GM11168 (cell line): ENCODE measurements at regions not wholly inside any gene's neighbourhood (a gene's known extent, or its start where the extent isn't known, plus 50 kb on each side); places are given as distances from the start of the nearest gene placed in this dataset.

Source experiments
- in situ Hi-C: fragments of 300-500 bp; cut with MboI; formaldehyde crosslinking; loops from one replicate; pipeline ENCODE4 v1.12.0; 2022; ENCODE audit warnings: low sequenced_read_pairs; ENCODE audit not compliant: unreplicated experiment

DNA sequence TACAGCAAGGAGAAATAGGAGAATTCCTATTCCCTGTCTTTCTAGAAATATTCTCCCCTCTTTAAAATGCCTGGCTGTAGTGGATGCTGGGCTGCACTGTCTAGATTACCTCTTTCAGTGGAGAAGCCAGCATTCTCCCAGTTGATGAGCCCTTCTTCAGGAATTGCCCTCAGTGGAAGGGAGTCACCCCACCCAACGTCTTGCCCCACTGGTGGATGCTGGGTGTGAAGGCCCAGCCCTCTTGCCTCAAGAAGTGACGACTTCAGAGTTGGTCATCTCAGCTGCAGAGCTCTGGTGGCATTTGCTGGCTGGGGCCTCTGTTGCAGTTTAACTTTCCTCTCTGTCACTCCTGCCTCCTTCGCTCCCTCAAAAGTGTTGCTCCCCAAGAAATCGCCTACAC, 248.2 kb downstream of the ATG4C start:
- in situ Hi-C loops = no loop called here

DNA sequence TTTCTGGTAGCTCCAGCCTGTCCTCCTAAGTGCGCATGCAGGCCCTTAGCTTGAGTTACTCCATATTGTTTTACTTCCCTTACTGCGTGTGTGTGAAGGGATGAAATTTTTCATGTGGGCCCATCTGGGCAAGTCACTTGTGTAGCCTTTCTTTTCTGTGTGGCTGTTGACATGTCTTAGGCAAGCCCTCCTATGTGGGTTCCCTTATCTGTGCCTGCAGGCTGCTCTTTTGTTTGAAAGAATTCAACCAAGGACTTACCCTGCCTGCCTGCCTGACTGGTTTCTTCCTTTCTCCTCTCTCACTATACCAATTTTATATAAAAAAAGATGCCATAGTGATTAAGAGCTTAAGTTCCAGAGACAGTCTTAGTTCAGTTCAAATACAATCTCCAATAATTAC, 249.3 kb downstream of the ATG4C start:
- in situ Hi-C loops = no loop called here

DNA sequence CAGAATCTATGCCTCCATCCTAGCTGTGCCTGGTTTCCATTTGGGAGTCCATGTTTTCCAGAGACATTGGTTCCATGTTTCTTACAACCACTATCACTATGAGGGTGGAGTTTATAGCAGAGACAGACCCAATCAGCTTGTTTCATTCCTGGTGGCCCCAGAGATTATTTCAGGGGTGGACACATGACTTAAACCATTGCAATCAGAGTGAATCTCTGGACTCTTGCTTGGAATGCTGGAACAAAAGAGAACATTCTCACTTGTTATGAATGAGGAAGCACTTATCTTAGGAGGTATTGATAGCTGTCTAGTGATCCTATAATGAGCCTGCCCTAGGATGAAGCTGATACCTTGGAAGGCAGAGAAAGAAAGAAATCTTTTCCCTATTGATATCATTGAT, 250.3 kb downstream of the ATG4C start:
- in situ Hi-C loops = no loop called here

DNA sequence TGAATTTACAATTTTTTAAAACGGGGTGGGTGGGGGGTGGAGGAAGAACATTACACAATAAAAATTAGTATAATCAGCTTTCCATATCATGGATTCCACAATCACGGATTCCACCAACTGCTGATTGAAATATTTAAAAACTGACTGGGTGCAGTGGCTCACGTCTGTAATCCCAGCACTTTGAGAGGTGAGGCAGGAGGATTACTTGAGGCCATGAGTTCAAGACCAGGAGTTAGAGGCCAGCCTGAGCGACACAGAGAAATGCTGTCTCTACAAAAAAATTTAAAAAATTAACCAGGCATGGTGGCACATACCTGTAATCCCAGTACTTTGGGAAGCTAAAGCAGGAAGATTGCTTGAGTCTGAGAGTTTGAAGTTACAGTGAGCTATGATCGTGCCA, 254.7 kb downstream of the ATG4C start:
- in situ Hi-C loops = no loop called here

DNA sequence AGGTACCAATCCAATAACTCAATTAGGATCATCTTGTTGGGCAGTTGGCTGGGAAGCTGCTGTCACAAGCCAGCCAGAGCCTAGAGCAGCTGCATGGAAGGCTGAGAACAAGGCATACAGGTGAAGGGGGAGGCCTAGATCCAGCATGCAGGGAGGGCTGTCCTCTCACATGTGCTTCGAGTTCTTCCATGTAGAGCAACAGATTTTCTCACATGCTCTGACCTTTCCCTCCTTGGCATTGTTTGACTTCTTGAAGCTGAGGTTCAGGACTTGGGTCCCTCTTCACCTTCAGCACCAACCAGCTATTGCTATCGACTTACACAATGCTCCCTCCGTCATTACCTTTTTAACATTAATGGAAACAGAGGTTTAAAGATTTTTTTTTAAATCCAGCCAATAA, 257.7 kb downstream of the ATG4C start:
- in situ Hi-C loops = no loop called here

DNA sequence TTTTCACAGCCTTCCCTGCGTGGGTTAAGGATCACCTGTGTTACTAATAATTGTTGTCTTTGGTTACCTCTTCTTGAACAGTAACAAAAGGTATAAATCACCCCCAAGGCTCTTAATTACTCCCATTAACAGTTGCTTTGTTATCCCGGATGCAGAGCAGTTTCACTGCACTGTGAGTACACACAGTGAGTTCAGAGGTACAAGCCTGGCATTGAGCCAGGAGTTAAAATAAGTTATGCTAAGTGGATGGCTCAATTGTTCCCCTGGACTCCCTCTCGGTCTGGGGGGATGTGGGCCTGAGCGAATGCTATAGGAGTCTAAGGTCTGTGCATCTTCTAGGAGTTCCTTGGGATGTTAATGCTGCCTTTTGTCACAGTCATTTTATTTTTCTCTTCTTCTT, 258.3 kb downstream of the ATG4C start:
- in situ Hi-C loops = no loop called here

DNA sequence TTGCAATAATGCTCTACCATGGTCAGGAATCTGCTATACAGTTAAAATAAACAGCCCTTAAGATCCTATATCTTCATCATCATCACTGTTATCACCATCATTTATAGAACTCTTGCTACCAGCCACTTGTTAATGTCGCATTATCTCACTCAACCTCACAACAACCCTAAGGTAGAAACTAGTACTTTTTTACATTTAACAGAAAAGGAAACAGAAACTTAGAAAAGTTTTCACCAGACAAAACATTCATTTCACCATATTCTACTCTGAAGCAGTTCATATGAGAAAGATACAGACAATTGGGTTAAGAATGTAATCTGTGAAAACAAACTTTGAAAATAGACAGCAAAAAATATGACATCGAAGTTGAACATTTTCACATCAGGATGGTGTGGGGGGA, 262.6 kb downstream of the ATG4C start:
- in situ Hi-C loops = no loop called here

DNA sequence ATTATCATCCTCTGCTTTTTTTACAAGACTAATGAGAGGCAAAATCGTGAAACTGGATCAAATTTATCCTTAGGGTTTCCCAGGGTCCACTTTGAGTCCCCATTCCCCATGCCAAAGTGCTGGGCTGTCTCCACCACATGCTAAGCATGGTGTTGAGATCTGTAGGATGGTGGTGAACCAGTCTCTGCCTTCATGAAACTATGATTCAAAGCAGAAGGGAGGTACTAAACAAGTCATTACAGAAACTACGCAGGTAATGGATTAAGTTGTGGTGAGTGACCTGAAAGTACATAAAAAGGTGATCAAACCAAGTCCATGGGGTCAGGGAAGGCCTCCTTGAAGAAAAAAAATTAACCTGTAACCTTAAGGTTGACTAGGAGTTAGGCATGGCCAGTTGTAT, 265.2 kb downstream of the ATG4C start:
- in situ Hi-C loops = no loop called here

DNA sequence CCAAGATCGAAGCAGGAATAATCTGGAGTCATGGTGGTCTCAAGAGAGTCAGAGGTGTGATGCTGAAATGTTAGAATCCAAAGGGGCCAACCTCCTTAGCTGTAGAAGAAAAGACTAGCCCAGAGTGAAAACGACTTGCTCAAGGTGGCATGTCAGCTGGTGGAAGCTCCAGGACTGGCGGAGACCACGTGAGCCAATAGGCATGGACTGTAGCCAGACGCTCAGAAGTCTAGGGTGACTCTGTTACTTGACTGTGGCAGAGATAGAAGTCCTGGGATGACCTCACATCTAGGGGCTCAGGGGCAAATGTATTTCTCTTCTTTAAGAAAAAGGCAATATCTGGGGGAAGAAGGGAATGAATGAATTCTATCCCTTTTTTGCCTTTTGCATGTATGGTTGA, 267.4 kb downstream of the ATG4C start:
- in situ Hi-C loops = no loop called here

DNA sequence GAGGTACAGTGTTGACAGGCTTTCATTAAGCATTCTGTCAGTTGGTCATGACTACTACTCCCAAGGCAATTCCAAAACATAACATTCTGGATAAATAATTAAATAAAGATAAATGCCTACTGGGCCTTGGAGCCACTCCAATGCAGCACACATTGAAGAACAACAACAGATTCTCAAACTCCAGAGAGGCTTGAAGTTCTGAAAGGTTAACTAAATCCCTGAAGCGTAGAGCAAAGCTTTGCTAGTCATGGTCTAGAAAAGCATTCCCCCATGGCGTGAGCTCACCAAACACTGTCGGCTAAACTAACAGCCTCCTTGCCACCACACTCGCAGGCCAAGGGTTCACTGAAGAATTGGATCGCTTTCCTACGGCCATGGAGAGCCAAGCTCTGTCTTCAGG, 268.0 kb downstream of the ATG4C start:
- in situ Hi-C loops = no loop called here

DNA sequence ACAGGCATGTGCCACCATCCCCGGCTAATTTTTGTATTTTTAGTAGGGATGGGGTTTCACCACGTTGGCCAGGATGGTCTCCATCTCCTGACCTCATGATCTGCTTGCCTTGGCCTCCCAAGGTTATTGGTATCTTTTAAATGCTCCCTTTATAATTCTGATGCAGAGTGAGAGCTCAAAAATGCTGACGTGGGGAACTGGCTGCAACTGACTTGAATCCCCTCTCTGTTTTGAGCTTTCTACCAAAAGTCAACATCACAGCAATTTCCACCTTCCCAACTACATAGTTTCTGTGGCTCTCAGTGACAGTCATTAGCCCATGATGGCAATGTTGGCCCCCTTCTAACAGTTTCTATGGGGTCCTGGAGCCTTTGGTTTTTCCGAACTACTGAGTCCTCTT, 268.2 kb upstream of the FOXD3 start:
- in situ Hi-C loops = no loop called here

DNA sequence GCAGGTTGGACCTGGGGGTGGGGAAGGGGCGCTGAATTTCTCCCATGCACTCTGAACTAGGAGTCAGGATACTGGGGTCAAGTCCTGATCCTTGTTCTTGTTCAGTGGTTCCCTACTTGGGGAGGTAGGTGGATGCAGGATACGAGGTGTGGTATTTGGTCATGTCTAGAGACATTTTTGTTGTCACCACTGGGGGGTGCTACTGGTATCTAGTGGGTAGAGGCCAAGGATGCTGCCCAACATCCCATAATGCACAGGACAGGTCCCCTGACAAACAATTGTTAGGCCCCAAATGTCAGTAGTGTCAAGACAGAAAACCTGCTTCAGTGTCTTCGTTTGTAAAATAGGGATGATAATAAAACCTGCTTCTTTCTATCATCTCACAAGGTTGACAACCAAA, 259.0 kb upstream of the FOXD3 start:
- in situ Hi-C loops = no loop called here

DNA sequence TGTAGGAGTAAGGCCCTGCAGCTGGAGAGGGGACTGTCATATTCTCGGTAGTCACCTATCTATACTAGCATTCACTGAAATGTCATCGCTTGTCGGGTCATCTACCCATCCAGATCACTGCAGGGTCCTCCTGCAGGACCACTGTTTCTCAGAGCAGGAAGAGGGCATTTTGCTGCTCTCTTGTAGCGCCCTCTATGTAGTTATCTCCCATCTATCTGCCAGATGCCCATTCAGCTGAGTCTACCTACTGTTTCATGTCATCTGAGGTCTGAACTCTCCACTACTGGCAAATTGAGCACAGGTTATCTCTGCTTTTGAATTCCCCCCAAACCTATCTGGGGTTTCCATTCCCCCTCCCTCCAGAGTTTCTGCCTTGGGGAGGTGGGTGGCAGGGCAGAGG, 258.2 kb upstream of the FOXD3 start:
- in situ Hi-C loops = no loop called here

DNA sequence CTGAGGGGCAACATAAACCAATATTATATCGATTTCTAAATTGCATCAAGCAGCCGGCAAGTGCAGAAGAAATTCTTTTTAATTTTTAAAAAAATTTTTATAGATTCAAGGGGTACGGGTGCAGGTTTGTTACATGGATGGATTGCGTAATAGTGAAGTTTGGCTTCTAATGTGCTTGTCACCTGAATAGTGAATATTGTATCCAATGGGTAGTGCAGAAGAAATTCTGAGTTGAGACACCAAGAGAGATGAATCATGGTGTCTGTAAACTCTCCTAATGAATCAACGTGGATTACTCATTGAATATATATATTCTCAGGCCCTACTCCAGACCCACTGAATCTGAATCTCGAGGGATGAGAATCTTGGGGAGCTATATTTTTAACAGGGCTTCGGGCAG, 253.7 kb upstream of the FOXD3 start:
- in situ Hi-C loops = no loop called here

DNA sequence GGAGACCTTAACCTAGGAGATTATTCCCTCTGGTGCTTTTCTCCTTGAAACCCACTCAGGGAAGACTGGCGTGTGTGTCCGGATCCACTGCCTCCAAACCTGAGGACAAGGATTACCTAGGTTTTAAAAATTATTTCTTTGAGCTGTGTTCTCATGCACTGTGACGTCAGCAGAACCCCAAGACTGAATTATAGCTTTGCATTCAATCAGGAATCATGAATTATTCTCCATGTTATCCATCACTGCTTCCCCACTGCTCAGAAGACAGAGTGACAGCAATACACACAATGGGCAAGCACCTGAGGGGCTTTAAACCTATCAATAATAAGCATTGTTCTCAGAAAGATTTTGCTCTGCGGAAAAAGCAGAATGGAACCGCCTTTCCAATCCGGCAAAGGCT, 253.2 kb upstream of the FOXD3 start:
- in situ Hi-C loops = no loop called here

DNA sequence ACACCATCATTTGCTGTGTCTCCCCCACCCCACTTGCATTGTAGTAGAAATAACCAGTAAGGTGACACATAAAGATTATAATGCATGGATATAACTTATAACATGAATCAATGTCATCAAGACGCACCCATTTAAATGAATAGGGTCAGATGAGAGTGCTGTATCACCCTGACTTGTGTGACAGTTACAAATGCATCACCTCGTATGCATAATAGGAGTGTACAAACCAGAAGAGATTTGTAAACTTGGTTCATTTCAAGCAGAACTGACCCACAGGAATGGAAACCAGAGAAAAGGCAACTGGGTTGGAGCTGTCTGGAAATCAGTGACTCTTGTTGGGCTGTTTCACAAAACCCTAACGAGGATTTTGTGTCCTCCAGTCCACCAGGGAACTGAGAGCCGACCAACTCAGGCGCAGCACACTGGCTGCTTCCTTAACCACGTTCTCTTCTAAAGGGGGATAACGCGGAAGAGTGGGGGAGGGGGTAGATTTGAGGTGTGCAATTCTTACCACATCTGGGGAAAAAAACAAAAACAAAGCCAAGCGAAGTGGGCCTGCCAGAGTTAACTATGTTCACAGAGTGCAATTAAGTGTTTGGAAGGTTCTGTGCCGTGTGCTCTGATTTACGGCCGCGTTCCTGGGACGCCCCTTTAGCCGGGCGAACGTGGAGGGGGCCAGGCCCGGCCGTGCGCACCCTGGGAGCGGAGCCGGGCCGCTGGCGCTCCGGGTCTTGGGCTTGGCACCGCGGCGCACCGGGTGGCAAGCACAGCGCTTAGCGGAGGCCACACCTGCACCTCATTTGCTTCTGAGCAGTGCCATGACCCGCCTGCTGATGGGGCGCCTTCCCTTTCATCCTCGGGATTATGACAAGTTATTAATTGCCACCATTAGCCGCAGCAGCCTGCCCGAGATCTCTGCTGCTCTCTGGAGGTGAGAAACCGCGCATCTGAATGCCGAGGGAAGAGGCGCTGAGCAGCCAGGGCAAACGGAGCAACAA, 248.8 kb upstream of the FOXD3 start:
- in situ Hi-C loops = no loop called here

DNA sequence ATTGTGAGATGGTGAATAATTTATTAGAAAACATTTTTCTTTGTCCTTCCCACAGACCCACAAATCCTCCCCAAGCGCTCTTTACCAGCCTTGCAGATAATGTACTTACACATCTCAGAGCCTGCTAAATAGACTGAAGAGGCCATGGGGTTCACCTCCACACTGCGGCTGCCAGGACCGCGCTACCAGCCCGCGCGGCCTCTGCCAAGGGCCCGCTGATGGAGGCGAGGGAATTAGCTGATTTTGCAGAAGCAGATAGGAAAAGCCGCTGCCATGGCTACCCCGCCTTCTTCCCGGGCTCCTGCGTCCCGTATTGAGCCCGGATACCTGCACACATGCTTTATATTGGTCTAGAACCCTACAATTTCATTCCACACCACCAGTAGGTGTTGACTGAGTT, 248.0 kb upstream of the FOXD3 start:
- in situ Hi-C loops = no loop called here

DNA sequence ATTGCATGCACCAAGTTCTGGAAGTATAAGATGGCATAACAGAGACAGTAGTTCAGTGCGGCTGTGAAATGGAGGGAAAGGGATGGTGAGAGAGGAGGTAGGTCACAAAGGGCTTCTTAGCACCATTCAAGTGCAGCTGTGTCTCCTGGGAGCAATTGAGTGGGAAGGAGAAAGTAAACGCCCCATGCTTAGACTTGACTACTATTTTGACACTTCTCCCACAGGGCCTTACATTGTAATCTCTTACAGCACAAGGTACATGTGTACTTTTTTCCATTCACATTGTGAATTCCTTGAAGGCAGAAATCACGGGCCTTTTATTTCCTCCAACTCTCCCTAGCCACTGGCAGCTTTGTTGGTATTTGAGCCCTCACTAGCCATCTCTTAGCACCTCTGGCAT, 239.6 kb upstream of the FOXD3 start:
- in situ Hi-C loops = no loop called here

DNA sequence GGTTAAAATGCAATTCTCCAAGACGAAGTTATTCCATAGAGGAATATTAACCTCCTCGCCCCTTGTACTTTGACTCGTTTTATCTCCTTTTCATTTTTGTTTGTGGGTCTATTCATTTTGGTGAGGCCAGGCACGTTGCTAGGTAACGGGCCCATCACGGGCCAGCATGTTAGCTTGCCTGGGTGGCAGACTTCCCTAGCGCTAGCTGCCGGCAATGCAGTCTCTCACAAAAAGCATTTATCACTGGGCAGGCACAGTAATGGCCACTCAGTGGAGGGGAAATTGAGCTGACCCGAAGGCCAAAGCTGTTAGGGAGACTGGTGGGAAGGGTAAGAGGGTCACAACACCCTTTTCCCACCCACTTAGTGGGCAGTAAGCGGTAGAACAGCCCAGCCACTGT, 234.4 kb upstream of the FOXD3 start:
- in situ Hi-C loops = no loop called here

DNA sequence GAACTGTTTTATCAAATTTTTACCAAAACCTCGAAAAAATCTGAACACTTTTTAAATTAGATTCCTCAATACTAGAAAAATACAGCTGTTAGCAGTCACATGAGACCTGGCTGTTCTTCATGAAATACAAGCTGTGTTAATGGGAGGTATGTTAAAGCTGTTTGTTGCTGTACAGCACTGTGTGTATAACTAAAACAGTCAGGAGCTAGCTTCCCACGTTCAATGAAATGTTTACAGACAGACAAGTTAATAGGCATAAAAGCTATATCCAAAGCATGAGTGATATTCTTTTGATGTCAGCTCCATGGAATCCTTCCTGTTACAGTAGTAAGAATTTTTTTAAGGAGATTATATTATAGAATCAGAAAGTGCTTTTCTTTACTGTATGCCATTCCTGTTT, 223.2 kb upstream of the FOXD3 start:
- in situ Hi-C loops = no loop called here

DNA sequence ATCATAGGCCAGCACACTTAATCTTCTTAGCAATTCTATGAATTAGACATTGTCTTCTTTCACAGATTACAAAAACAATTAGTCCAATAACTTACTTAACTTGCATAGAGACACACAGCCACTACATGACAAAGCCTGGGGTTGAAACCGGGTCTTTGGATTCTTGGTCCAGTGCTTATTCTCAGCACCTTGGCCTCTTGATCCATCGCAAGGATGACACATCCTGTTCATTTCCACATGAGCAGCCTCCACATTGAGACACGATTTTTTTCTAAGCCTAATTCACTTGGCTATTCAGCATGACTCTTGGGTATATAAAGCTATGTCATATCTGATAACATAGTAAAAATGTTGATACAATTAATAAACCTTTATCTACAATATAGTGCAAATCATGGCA, 221.0 kb upstream of the FOXD3 start:
- in situ Hi-C loops = no loop called here

DNA sequence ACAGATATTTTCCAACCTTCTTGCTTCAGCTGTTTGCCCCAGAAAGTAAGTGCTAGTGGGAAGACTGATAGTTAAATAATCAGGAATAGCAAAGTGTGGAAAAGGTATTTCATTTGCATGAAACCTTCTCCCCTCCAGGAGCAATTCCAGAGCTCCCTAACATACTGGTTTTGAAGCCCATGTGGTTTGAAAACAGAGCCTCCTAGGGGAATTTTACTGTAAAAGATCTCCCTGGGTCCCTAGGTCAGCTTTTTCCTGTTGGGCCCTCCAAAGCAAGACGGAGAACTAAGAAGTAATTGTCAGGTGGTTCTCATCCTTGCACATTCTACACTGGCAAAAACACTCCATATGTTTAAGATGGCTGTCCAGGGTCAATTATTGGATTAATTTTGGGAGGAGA, 218.7 kb upstream of the FOXD3 start:
- in situ Hi-C loops = no loop called here
